ENCODE measurements at regions not wholly inside any gene's neighbourhood (a gene's known extent, or its start where the extent isn't known, plus 50 kb on each side); places are given as distances from the start of the nearest gene placed in this dataset.

DNA sequence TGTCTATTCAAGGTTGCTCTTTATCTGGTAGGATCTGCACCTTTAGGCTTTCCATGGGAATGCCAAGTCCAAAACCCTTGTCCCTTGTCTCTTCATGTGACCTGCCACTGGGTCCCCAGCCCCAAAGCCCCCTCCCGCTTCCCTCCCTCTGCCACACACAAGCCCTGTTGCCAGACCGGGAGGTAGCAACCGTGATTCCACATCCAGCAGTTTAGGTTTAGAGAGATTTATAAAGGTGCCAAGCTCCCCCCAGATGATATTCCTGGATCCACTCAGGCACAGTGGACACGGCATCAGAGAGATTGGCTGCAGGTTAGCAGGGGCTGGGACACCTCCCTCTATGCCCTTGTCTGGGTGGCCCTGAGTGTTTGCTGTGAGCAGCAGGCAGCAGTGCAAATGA, 504.7 kb downstream of the CCDC171 start:
- DNase-seq, result no peak
- Histone ChIP-seq H3K4me1 (no peaks in the 10 kb centered on the region), H3K36me3 (no peaks in the 10 kb centered on the region), H3K27me3 (no peaks in the 10 kb centered on the region), H3K9me3 (no peaks in the 10 kb centered on the region), H3K27ac (no peak overlapping the region), H3K4me3 (no peak overlapping the region), H3K9ac (ENCODE audit: low read depth in 2 of 2, low read length in 2 of 2) (no peak overlapping the region)
- intact Hi-C loops (cut with DNase I), result no loop called here
- TF ChIP-seq, protein P1, sequence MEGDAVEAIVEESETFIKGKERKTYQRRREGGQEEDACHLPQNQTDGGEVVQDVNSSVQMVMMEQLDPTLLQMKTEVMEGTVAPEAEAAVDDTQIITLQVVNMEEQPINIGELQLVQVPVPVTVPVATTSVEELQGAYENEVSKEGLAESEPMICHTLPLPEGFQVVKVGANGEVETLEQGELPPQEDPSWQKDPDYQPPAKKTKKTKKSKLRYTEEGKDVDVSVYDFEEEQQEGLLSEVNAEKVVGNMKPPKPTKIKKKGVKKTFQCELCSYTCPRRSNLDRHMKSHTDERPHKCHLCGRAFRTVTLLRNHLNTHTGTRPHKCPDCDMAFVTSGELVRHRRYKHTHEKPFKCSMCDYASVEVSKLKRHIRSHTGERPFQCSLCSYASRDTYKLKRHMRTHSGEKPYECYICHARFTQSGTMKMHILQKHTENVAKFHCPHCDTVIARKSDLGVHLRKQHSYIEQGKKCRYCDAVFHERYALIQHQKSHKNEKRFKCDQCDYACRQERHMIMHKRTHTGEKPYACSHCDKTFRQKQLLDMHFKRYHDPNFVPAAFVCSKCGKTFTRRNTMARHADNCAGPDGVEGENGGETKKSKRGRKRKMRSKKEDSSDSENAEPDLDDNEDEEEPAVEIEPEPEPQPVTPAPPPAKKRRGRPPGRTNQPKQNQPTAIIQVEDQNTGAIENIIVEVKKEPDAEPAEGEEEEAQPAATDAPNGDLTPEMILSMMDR (IDR thresholded peaks at IDR 0.05), result no peak

DNA sequence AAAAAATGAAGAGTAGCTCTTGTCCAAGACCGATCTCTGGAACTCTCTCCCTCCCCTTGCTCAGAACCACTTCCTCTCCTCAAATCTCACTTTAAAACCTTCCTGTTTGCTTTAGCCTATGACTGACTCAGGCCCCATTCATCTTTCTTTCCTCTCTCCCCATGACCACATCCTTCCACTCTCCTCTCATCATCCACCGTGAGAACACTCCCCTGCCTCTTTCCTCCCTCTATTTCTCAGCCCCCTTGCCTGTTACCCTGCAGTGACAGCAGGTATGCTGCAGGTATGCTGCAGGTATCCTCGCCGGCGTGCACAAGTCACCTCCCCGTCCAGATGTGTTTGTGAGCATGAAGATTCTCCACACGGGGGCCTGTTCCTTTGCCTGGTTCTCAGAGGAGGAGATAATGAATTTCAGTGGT, 505.3 kb downstream of the CCDC171 start:
- Histone ChIP-seq H3K4me3 (no peak overlapping the region), H3K27me3 (no peaks in the 10 kb centered on the region), H3K36me3 (no peaks in the 10 kb centered on the region), H3K4me1 (no peaks in the 10 kb centered on the region), H3K27ac (no peak overlapping the region), H3K9me3 (no peaks in the 10 kb centered on the region), H3K9ac (ENCODE audit: low read depth in 2 of 2, low read length in 2 of 2) (no peak overlapping the region)
- TF ChIP-seq, protein P1 (IDR thresholded peaks at IDR 0.05), result no peak
- DNase-seq, result no peak
- intact Hi-C loops (cut with DNase I), result no loop called here

DNA sequence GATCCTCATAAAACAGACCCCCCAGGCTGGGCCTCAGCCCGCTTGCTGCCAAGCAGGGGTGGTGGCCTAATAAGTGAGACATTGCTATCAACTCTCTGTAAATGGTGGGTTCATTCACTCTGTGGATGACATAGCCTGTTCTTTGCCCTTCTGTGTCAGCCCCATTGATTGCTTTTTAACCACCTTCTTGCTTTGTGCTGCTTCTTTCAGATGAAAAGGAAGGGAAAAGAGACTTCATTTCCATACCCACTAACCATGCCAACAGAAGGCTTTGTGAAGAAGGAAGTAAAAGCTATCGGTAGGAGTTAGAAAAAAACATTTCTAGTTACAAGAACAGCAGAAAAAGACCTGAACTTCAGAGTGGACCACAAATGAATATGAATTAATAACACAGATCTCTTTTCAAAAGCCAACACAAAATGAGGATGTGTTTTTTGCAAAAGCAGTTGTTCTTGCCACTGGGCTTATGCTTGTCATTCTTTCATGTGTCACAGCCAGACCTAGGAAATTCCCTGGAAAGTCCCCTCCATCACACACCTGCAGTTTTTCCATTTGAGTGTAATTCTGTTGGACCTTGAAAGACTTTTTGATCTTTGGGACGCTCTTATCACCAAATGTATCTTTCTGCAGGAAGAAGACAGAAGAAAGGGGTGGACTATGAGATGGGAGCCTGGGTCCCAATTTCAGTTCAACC, 507.7 kb downstream of the CCDC171 start:
- no peaks in the 10 kb centered on the region for H3K9me3 ChIP-seq
- no peak for DNase-seq
- no peaks in the 10 kb centered on the region for H3K27me3 ChIP-seq
- intact Hi-C loops (cut with DNase I), result no loop called here
- no peak overlapping the region for H3K4me3 ChIP-seq
- H3K4me1 ChIP-seq, result no peaks in the 10 kb centered on the region
- no peak overlapping the region for H3K9ac ChIP-seq (ENCODE audit: low read depth in 2 of 2, low read length in 2 of 2)
- TF ChIP-seq, protein P1 (IDR thresholded peaks at IDR 0.05), result no peak
- no peaks in the 10 kb centered on the region for H3K36me3 ChIP-seq
- no peak overlapping the region for H3K27ac ChIP-seq

DNA sequence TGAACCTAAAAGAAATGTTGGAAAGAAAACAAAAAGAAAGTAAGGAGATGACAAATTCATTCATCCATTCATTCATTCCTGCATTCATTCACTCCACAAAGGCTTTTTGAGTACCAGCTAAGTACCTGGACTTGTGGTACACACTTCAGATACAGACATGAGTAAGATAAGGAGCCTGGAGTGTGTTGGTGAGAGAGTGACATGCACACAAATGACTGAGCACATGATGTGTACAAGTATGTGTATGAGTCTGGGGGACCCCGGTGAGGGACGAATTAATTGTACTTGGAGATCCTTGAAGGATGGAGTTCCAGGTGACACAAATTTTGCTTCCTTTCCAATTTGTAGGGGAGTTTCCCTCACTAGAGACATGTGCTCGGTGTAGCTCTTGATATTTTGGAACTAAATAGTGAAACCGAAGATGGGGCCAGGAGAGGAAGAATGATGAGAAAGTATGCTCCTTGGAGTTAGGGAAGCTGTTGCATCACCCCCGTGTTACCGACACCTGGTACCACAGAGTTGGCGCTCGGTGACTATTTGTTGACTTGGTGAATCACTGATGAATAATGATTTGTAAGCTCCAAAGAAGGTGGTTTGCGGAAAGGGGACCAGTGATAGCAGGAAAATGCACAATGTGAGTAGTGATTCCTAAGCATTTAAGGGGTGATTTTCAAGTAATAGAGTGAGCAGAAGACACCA, 509.8 kb downstream of the CCDC171 start:
- TF ChIP-seq, protein P1 (IDR thresholded peaks at IDR 0.05), result no peak
- H3K9ac ChIP-seq (ENCODE audit: low read depth in 2 of 2, low read length in 2 of 2), result no peak overlapping the region

DNA sequence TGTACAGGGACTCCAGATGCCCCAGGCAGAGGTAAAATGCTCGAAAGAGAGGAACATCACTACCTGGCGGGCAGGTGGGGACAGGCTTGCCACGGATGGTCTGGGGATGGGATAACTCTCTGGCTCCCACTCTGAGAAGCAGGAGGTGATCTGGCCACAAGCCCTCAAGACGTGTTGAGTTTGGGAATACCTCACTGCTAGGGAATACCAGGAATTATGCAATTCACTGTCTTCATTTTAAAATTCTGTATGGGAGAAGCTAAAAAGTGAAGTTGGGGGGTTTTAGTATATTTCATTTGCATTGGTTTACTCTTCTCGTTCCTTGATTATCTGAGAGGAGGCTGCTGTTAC, 510.4 kb downstream of the CCDC171 start:
- Histone ChIP-seq H3K9ac (ENCODE audit: low read depth in 2 of 2, low read length in 2 of 2) (no peak overlapping the region), H3K36me3 (no peaks in the 10 kb centered on the region), H3K27me3 (no peaks in the 10 kb centered on the region), H3K4me1 (no peaks in the 10 kb centered on the region), H3K27ac (no peak overlapping the region), H3K4me3 (no peak overlapping the region), H3K9me3 (no peaks in the 10 kb centered on the region)
- no peak for DNase-seq
- TF ChIP-seq, protein P1 (IDR thresholded peaks at IDR 0.05), result no peak
- intact Hi-C loops (cut with DNase I), result no loop called here

More for the DNA sequence above, 509.8 kb downstream of the CCDC171 start:
- no peaks in the 10 kb centered on the region for H3K27me3 ChIP-seq
- no peak overlapping the region for H3K27ac ChIP-seq
- no peaks in the 10 kb centered on the region for H3K9me3 ChIP-seq
- no peak for DNase-seq
- H3K4me3 ChIP-seq, result no peak overlapping the region
- H3K4me1 ChIP-seq, result no peaks in the 10 kb centered on the region
- H3K36me3 ChIP-seq, result no peaks in the 10 kb centered on the region
- intact Hi-C loops (cut with DNase I), result no loop called here
